Fibroblast of pulmonary artery (primary cell): ENCODE measurements at regions not wholly inside any gene's neighbourhood (a gene's known extent, or its start where the extent isn't known, plus 50 kb on each side); places are given as distances from the start of the nearest gene placed in this dataset.

Experiments used
- DNase-seq: peaks from one replicate; pipeline ENCODE4 v3.0.0-alpha.2; 2010; ENCODE audit warnings: low read depth
- H3K4me3 ChIP-seq: replicated peaks from 2 replicates; pipeline ENCODE4 v1.5.1; 2011; ENCODE audit warnings: low read depth, mild to moderate bottlenecking, control low read depth, low read length, moderate library complexity
- CTCF ChIP-seq: IDR thresholded peaks from 2 replicates; pipeline ENCODE4 v1.5.1; 2011; ENCODE audit warnings: mild to moderate bottlenecking, control low read depth, low read length, inconsistent platforms; ENCODE audit errors: missing control alignments

- no peak overlapping the region for H3K4me3 ChIP-seq
- no peak for TF ChIP-seq CTCF
- no peak for DNase-seq
Observed at GRCh38 chr22:47596176-47596690, 833.8 kb downstream of the TBC1D22A start.

GRCh38 chr22:47594836-47595521, 832.5 kb downstream of the TBC1D22A start:
- H3K4me3 ChIP-seq, result no peak overlapping the region
- no peak for DNase-seq
- TF ChIP-seq CTCF, result no peak

- TF ChIP-seq CTCF, result no peak
- DNase-seq, result no peak
- no peak overlapping the region for H3K4me3 ChIP-seq
Observed at GRCh38 chr22:47593911-47594311, 831.5 kb downstream of the TBC1D22A start.

GRCh38 chr22:47593291-47593690, 830.8 kb downstream of the TBC1D22A start:
- DNase-seq, result no peak
- TF ChIP-seq CTCF, result no peak
- no peak overlapping the region for H3K4me3 ChIP-seq

GRCh38 chr22:47592791-47593190, 830.3 kb downstream of the TBC1D22A start:
- TF ChIP-seq CTCF, result no peak
- DNase-seq, result no peak
- H3K4me3 ChIP-seq, result no peak overlapping the region

GRCh38 chr22:47591709-47592108, 829.3 kb downstream of the TBC1D22A start:
- no peak for TF ChIP-seq CTCF
- no peak for DNase-seq
- H3K4me3 ChIP-seq, result no peak overlapping the region

- no peak for TF ChIP-seq CTCF
- DNase-seq, result no peak
- no peak overlapping the region for H3K4me3 ChIP-seq
Observed at GRCh38 chr22:47591016-47591415, 828.6 kb downstream of the TBC1D22A start.
